NCI-H187 (cell line): ENCODE measurements at regions not wholly inside any gene's neighbourhood (a gene's known extent, or its start where the extent isn't known, plus 50 kb on each side); places are given as distances from the start of the nearest gene placed in this dataset.
A peak's percentile ranks its signal among the peaks of the same experiment; 100 is the strongest.
"Not testable (repeated sequence)": the region's sequence is repeated elsewhere in the genome, so short reads cannot be mapped to it uniquely, and the experiment has no call there.

Experiments used
- DNase-seq, 2 experiments: peaks; one replicate each; lab custom pipeline; 2025; lab: John Stamatoyannopoulos, UW

- no peak for DNase-seq
Observed at GRCh38 chr4:128758314-128758922, 51.1 kb upstream of the JADE1 start.

- DNase-seq: peak in 1 of 2 experiments; percentile 3
Observed at GRCh38 chr4:128757712-128758111, 51.8 kb upstream of the JADE1 start.

- DNase-seq: no peak
Observed at GRCh38 chr4:128751354-128751753, 58.1 kb upstream of the JADE1 start.

- DNase-seq: not testable (repeated sequence)
Observed at GRCh38 chr4:128741748-128742147, 67.8 kb upstream of the JADE1 start.

- no peak for DNase-seq
Observed at GRCh38 chr4:128737098-128737513, 72.4 kb upstream of the JADE1 start.

GRCh38 chr4:128735714-128736113 lies 73.8 kb upstream of the JADE1 start:
- no peak for DNase-seq

- no peak for DNase-seq
Observed at GRCh38 chr4:128728190-128728589, 81.3 kb upstream of the JADE1 start.

GRCh38 chr4:128727658-128728057 lies 81.8 kb upstream of the JADE1 start:
- no peak for DNase-seq

GRCh38 chr4:128725405-128726055 lies 84.0 kb upstream of the JADE1 start:
- no peak for DNase-seq

GRCh38 chr4:128722911-128723310 lies 86.6 kb upstream of the JADE1 start:
- no peak for DNase-seq

GRCh38 chr4:128721896-128722295 lies 87.6 kb upstream of the JADE1 start:
- DNase-seq: no peak

- no peak for DNase-seq
Observed at GRCh38 chr4:128720270-128720669, 89.2 kb upstream of the JADE1 start.

GRCh38 chr4:128718768-128719167 lies 90.7 kb upstream of the JADE1 start:
- DNase-seq: no peak

- no peak for DNase-seq
Observed at GRCh38 chr4:128716338-128716737, 93.2 kb upstream of the JADE1 start.

GRCh38 chr4:128715616-128716015 lies 93.9 kb upstream of the JADE1 start:
- DNase-seq: no peak

GRCh38 chr4:128711361-128711760 lies 98.1 kb upstream of the JADE1 start:
- DNase-seq: peak in 1 of 2 experiments; percentile 0

GRCh38 chr4:128709268-128709667 lies 100.2 kb upstream of the JADE1 start:
- DNase-seq: no peak

GRCh38 chr4:128707864-128708263 lies 101.6 kb upstream of the JADE1 start:
- DNase-seq: no peak

GRCh38 chr4:128703948-128704347 lies 105.6 kb upstream of the JADE1 start:
- no peak for DNase-seq

GRCh38 chr4:128700659-128701350 lies 108.7 kb upstream of the JADE1 start:
- DNase-seq: no peak

GRCh38 chr4:128698386-128698785 lies 111.1 kb upstream of the JADE1 start:
- DNase-seq: no peak

- no peak for DNase-seq
Observed at GRCh38 chr4:128697323-128697722, 112.2 kb upstream of the JADE1 start.

- DNase-seq: no peak
Observed at GRCh38 chr4:128690011-128690410, 119.5 kb upstream of the JADE1 start.
